ENCODE measurements at regions not wholly inside any gene's neighbourhood (a gene's known extent, or its start where the extent isn't known, plus 50 kb on each side); places are given as distances from the start of the nearest gene placed in this dataset.

DNA sequence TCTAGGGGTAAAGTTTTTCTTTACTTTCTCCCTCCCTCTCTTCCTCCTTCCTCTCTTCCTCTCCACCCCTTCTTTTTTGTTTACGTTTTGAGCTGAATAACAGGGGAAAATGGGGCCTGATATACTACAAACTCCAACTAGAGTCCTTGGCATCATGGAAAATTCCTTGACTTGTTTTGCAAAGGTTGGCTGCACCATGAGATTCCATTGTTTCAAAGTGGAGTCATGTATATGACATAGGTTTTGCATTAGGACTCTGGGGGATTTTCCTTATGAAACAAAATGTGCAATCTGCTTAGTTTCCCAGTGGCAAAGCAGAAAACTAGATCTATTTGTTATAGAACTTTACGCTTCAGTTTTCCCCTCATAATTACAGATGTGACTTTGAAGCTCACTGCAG, 233.5 kb upstream of the PGRMC2 start:
- intact Hi-C loops (cut with DNase I), result loop anchor here (5.0 kb wide), 2 partner anchors 41 to 234 kb away; partner anchors contain the start of gene PGRMC2 (in 1 of the 2)
- WGBS, 2 donors, result 38 to 42% methylated on average over 2 of the region's 2 CpGs
- no peak for ATAC-seq (ENCODE audit: low FRiP score)
- no peaks in the 10 kb centered on the region for H3K36me3 ChIP-seq (ENCODE audit: control insufficient read depth in 1 of 2, insufficient read depth in 2 of 2, low read length in 1 of 2)
- H3K4me3 ChIP-seq (ENCODE audit: low read length in 2 of 2), result no peak overlapping the region
- no peak for DNase-seq
- H3K27ac ChIP-seq (ENCODE audit: low read depth in 1 of 2, low read length in 2 of 2), result peak overlapping the region; percentile 61 to 66
- H3K27me3 ChIP-seq (ENCODE audit: control insufficient read depth in 1 of 2, insufficient read depth in 2 of 2, low read length in 1 of 2), result no peaks in the 10 kb centered on the region
- no peaks in the 10 kb centered on the region for H3K9me3 ChIP-seq (ENCODE audit: control insufficient read depth, low read length)
- H3K4me1 ChIP-seq (ENCODE audit: control insufficient read depth in 1 of 2, insufficient read depth in 2 of 2, low read length in 2 of 2), result peaks cover 8 to 9% of the 10 kb centered on the region in 2 donors

DNA sequence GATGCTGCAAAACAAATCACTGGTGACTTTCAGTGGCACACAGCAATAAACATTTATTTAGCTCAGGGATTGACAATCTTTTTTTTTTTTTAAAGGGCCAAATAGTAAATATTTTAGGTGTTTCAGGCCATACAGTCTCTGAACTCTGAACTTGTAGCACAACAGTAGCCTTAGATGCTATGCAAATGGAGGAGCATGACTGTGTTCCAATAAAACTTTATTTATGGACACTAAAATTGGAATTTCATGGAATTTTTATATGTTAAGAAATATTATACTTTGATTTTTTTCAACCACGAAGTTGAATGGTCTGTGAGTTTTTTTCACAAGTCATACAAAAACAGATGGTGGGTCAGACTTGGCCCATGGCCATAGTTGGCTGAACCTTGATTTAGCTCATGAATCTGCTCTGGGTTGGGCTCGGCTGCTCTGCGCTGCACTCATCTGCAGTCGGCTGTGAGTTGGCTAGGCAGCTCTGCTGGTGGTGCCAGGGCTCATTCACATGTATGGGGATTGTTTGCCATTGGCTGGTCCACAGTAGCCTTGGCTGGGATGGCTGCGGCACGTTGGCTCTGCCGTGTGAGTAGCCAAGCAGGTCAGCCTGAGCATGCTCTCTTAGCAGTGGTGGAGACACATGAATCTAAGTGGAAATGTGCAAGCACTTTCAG, 231.7 kb upstream of the PGRMC2 start:
- no peaks in the 10 kb centered on the region for H3K27me3 ChIP-seq (ENCODE audit: control insufficient read depth in 1 of 2, insufficient read depth in 2 of 2, low read length in 1 of 2)
- H3K4me1 ChIP-seq (ENCODE audit: control insufficient read depth in 1 of 2, insufficient read depth in 2 of 2, low read length in 2 of 2), result peaks cover 5 to 8% of the 10 kb centered on the region in 2 donors
- H3K36me3 ChIP-seq (ENCODE audit: control insufficient read depth in 1 of 2, insufficient read depth in 2 of 2, low read length in 1 of 2), result no peaks in the 10 kb centered on the region
- peak; percentile 69 to 76 for DNase-seq
- H3K4me3 ChIP-seq (ENCODE audit: low read length in 2 of 2), result no peak overlapping the region
- 8 to 12% methylated on average over 7 of the region's 7 CpGs for WGBS, 2 donors
- ATAC-seq (ENCODE audit: low FRiP score), result peak; percentile 30
- no peaks in the 10 kb centered on the region for H3K9me3 ChIP-seq (ENCODE audit: control insufficient read depth, low read length)
- H3K27ac ChIP-seq (ENCODE audit: low read depth in 1 of 2, low read length in 2 of 2), result peak overlapping the region in 1 of 2 donors; percentile 87
- intact Hi-C loops (cut with DNase I), result loop anchor here (5.0 to 10.0 kb wide), 2 partner anchors 33 to 134 kb away; no protein-coding TSS in a partner anchor

DNA sequence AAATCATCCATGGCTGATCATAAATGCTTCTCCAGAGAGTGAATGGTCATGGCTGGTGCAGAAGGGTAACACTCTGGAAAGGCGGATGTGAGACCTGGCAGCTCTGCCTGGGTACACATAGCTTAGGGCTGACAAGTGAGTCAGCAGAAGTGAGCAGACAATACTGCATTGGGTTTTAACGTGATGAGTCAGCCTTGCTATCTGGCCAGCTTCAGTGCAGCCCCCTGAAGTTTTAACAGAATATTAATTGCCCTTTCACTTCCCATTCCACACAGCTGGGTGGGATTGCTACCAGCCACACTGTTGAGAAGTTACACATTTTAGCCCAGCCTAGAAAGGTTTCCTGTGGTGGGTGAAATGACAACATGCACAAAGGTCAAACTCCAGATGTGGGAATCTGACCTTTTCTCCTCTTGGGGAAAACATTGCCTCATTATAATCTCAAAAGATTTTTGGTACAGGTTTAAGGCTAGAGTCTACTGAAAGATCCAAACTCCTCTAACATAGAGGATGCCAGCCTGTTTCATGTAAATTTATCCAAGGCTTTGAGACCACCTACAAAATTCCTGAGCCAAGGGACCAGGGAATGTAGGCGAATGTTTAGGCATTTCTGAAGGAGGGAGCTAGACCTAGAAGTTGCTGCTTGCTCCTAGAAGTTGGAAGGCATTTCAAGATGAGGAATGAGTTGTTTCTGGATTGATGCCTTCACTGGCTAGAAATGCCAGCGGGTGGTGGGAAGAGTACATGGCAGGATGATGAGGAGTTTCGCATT, 230.3 kb upstream of the PGRMC2 start:
- 1 to 3% methylated on average over 5 of the region's 5 CpGs for WGBS, 2 donors

DNA sequence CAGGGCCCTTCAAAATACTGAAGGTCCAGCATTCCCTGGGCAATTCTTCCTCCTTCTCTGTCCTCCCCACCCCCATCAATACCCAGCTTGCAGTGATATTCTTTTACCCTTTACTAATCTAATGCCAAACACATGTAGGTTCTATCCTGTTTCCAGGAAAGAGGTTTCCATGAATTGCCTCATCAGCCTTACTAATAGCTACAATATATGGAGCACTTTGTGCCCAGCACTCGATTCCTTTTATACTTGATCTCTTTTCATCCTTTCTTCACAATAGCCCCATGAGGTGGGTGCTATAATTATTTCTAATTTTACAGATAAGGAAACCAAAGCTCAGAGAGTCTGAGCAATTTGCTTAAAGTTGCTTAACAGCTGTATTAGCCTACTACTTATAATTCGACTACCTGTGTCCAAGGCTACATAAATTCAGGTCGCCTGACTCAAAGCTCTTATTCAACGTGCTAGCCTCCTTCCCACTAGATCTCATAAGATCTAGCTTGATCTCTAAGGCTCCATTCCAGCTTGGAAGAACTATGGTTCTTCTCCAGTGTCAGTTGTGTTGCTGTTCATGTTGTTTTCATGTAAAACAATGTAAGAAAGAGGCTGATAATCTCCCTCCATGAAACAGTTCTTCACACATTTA, 229.6 kb upstream of the PGRMC2 start:
- Histone ChIP-seq H3K27me3 (ENCODE audit: control insufficient read depth in 1 of 2, insufficient read depth in 2 of 2, low read length in 1 of 2) (no peaks in the 10 kb centered on the region), H3K4me1 (ENCODE audit: control insufficient read depth in 1 of 2, insufficient read depth in 2 of 2, low read length in 2 of 2) (peaks cover 5 to 6% of the 10 kb centered on the region in 2 donors), H3K4me3 (ENCODE audit: low read length in 2 of 2) (no peak overlapping the region), H3K36me3 (ENCODE audit: control insufficient read depth in 1 of 2, insufficient read depth in 2 of 2, low read length in 1 of 2) (no peaks in the 10 kb centered on the region), H3K27ac (ENCODE audit: low read depth in 1 of 2, low read length in 2 of 2) (peak overlapping the region; percentile 87 to 98), H3K9me3 (ENCODE audit: control insufficient read depth, low read length) (no peaks in the 10 kb centered on the region)
- WGBS, 2 donors, result 71 to 72% methylated on average over 4 of the region's 4 CpGs
- intact Hi-C loops (cut with DNase I), result loop anchor here (5.0 to 10.0 kb wide), 2 partner anchors 35 to 132 kb away; no protein-coding TSS in a partner anchor
- no peak for ATAC-seq (ENCODE audit: low FRiP score)
- DNase-seq, result no peak

More for the DNA sequence above, 230.3 kb upstream of the PGRMC2 start:
- peak; percentile 88 for ATAC-seq (ENCODE audit: low FRiP score)
- no peak overlapping the region for H3K4me3 ChIP-seq (ENCODE audit: low read length in 2 of 2)
- H3K36me3 ChIP-seq (ENCODE audit: control insufficient read depth in 1 of 2, insufficient read depth in 2 of 2, low read length in 1 of 2), result no peaks in the 10 kb centered on the region
- DNase-seq, result peak; percentile 84 to 87
- no peaks in the 10 kb centered on the region for H3K9me3 ChIP-seq (ENCODE audit: control insufficient read depth, low read length)
- intact Hi-C loops (cut with DNase I), result loop anchor here (5.0 to 10.0 kb wide), 2 partner anchors 34 to 133 kb away; no protein-coding TSS in a partner anchor
- peaks cover 5 to 8% of the 10 kb centered on the region in 2 donors for H3K4me1 ChIP-seq (ENCODE audit: control insufficient read depth in 1 of 2, insufficient read depth in 2 of 2, low read length in 2 of 2)
- no peaks in the 10 kb centered on the region for H3K27me3 ChIP-seq (ENCODE audit: control insufficient read depth in 1 of 2, insufficient read depth in 2 of 2, low read length in 1 of 2)
- peak overlapping the region; percentile 87 to 98 for H3K27ac ChIP-seq (ENCODE audit: low read depth in 1 of 2, low read length in 2 of 2)

DNA sequence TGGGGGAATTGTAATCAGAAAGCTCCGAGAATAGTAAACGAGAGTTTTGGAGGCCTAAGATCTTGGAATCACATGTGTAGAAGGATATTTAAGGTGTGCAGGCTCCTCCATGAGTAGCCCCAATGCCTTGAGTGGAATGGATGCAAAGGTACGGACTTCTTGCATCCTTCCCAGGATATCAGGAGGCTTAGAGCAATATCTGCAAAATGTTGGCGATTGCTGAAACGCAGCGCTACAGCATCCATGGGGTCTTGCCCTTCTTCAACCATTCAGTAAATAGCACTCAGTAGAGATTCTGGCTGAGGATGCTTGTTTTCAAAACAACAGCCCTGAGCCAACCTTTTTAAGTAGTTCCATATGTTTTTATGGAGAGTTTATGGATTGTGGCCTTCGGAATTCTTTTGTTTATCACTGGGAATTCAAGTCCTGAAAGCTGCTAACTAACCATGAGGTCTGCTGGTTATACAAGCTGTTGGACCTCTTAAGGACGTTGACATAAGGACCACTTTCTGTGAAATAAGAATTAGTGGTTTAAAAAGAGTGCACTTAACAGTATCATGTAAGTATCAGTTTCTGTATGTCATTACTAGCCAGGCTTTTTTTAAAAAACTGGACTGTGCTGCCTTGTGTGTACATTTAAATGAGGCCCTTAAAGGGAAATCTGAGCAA, 228.8 kb upstream of the PGRMC2 start:
- no peak for ATAC-seq (ENCODE audit: low FRiP score)
- H3K4me1 ChIP-seq (ENCODE audit: control insufficient read depth in 1 of 2, insufficient read depth in 2 of 2, low read length in 2 of 2), result peaks cover 5 to 6% of the 10 kb centered on the region in 2 donors
- intact Hi-C loops (cut with DNase I), result loop anchor here (5.0 to 10.0 kb wide), 2 partner anchors 36 to 132 kb away; no protein-coding TSS in a partner anchor
- no peak overlapping the region for H3K4me3 ChIP-seq (ENCODE audit: low read length in 2 of 2)
- DNase-seq, result no peak
- no peaks in the 10 kb centered on the region for H3K9me3 ChIP-seq (ENCODE audit: control insufficient read depth, low read length)
- H3K27me3 ChIP-seq (ENCODE audit: control insufficient read depth in 1 of 2, insufficient read depth in 2 of 2, low read length in 1 of 2), result no peaks in the 10 kb centered on the region
- no peaks in the 10 kb centered on the region for H3K36me3 ChIP-seq (ENCODE audit: control insufficient read depth in 1 of 2, insufficient read depth in 2 of 2, low read length in 1 of 2)
- 91 to 95% methylated on average over 8 of the region's 8 CpGs for WGBS, 2 donors
- no peak overlapping the region for H3K27ac ChIP-seq (ENCODE audit: low read depth in 1 of 2, low read length in 2 of 2)

DNA sequence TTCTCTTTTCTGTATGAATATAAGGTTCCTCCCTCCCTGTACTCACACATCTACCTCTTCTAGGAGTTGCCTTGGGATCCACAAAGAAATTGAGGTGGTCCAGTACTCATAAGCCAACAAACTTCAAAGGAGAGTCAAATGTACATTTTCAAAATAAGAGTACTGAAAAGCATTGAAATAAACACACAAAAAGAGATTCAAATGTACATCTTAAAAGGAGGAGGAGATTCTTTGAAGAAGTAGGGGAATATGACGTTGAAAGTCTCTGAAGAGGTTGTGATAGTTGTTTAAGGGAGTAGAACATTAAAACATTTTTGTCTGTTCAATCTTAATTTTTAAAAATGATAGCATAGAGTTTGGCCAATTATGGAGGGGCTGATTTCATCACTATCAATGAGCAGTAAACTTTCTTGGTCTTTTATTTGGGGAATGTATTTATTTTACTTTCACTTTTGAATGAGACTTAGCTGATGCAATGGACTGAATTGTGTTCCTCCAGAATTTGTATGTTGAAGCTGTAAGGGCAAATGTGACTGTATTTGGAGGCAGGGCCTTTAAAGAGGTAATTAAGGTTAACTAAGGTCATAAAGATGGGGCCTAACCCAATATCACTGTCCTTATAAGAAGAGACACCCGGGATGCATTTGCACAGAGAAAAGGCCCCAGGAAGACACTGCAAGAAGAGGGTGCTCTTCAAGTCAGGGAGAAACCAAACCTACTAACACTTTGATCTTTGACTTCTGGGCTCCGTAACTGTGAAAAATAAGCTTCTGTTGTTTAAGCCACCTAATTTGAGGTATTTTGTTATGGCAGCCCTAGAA, 226.3 kb upstream of the PGRMC2 start:
- intact Hi-C loops (cut with DNase I), result loop anchor here in 1 of 2 donors (5.0 to 10.0 kb wide), 2 partner anchors 42 to 129 kb away; no protein-coding TSS in a partner anchor
- WGBS, 2 donors, result 86 to 89% methylated on average over 3 of the region's 3 CpGs
- Histone ChIP-seq H3K9me3 (ENCODE audit: control insufficient read depth, low read length) (no peaks in the 10 kb centered on the region), H3K4me3 (ENCODE audit: low read length in 2 of 2) (no peak overlapping the region), H3K36me3 (ENCODE audit: control insufficient read depth in 1 of 2, insufficient read depth in 2 of 2, low read length in 1 of 2) (no peaks in the 10 kb centered on the region), H3K27me3 (ENCODE audit: control insufficient read depth in 1 of 2, insufficient read depth in 2 of 2, low read length in 1 of 2) (no peaks in the 10 kb centered on the region), H3K4me1 (ENCODE audit: control insufficient read depth in 1 of 2, insufficient read depth in 2 of 2, low read length in 2 of 2) (peaks cover 5 to 6% of the 10 kb centered on the region in 2 donors), H3K27ac (ENCODE audit: low read depth in 1 of 2, low read length in 2 of 2) (no peak overlapping the region)
- ATAC-seq (ENCODE audit: low FRiP score), result no peak
- no peak for DNase-seq

DNA sequence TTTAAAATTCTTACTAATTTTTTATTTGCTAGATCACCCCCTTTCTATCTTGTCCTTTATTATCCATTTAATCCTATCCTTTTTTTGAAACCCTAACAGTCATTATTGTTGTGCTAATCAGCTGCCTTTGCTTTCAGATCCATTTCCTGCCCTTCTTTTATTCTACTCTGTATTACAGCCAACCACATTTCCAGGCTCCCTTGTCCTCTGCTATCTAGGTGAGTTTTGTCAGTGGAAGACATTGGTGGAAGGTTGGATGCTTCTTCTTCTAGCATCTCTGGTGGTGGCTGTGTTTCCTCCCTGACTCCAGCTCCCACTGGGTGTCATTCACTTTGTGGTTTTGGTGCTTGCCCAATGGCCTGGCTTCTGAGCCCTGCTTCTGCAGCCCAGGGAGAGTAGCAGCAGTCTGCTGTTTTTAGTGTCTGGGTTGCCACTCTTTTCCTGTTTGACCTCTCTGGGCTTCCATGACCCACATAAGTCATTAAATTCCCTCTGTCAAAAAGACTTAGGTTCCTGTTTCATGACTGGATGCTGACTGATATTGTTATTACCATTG, 225.2 kb upstream of the PGRMC2 start:
- Histone ChIP-seq H3K4me1 (ENCODE audit: control insufficient read depth in 1 of 2, insufficient read depth in 2 of 2, low read length in 2 of 2) (peaks cover 5% of the 10 kb centered on the region in 2 donors), H3K36me3 (ENCODE audit: control insufficient read depth in 1 of 2, insufficient read depth in 2 of 2, low read length in 1 of 2) (no peaks in the 10 kb centered on the region), H3K4me3 (ENCODE audit: low read length in 2 of 2) (no peak overlapping the region), H3K27ac (ENCODE audit: low read depth in 1 of 2, low read length in 2 of 2) (no peak overlapping the region), H3K9me3 (ENCODE audit: control insufficient read depth, low read length) (no peaks in the 10 kb centered on the region), H3K27me3 (ENCODE audit: control insufficient read depth in 1 of 2, insufficient read depth in 2 of 2, low read length in 1 of 2) (no peaks in the 10 kb centered on the region)
- DNase-seq (no peak), ATAC-seq (ENCODE audit: low FRiP score) (no peak)
- intact Hi-C loops (cut with DNase I), result loop anchor here in 1 of 2 donors (5.0 to 10.0 kb wide), 2 partner anchors 41 to 128 kb away; no protein-coding TSS in a partner anchor
